ENCODE measurements at regions not wholly inside any gene's neighbourhood (a gene's known extent, or its start where the extent isn't known, plus 50 kb on each side); places are given as distances from the start of the nearest gene placed in this dataset.
"Not testable (repeated sequence)": the region's sequence is repeated elsewhere in the genome, so short reads cannot be mapped to it uniquely, and the experiment has no call there.

GRCh38 chr19:30811397-30812098, 439.4 kb downstream of the ZNF536 start:
- no peak for FAIRE-seq
- H3K9me3 ChIP-seq: no peaks in the 10 kb centered on the region

DNA sequence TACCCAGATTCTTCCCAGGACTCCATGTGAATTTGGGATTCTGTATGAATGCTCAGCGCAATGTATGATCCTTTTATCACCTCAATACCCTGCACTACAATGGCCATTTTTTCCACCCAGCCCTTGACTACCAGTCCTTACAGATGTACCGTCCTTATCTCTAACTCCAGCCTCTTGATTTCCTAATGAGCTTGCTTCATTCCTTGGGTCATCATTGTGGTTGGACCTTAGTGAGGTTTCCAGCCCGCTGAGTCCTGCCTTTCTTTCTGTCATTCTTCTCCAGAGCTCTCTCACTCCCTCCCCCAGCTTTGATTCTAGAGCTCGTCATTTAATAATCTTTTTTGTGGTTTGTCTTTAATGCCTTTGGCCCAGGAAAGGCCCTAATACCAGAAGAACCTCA, 438.5 kb downstream of the ZNF536 start:
- H3K27me3 ChIP-seq: peaks cover 0 to 6% (median 3%) of the 10 kb centered on the region in 4 donors
- no peaks in the 10 kb centered on the region for H3K36me3 ChIP-seq
- no peaks in the 10 kb centered on the region for H3K9me3 ChIP-seq
- intact Hi-C loops (cut with DNase I): no loop called here
- no peak for DNase-seq
- WGBS, 2 donors: 47 to 53% methylated on average over 4 of the region's 4 CpGs
- FAIRE-seq: no peak
- no peaks in the 10 kb centered on the region for H3K4me1 ChIP-seq
- ATAC-seq: no peak
- no peak overlapping the region for H3K27ac ChIP-seq
- TF ChIP-seq CTCF (IDR thresholded peaks at IDR 0.05): no peak
- H3K4me3 ChIP-seq: no peak overlapping the region

More at GRCh38 chr19:30811397-30812098, 439.4 kb downstream of the ZNF536 start:
- Histone ChIP-seq H3K27ac (no peak overlapping the region), H3K4me1 (no peaks in the 10 kb centered on the region), H3K27me3 (peaks cover 0 to 6% (median 3%) of the 10 kb centered on the region in 4 donors), H3K4me3 (no peak overlapping the region), H3K36me3 (no peaks in the 10 kb centered on the region)
- WGBS, 2 donors: 47 to 64% methylated on average over 10 of the region's 10 CpGs
- no peak for TF ChIP-seq CTCF (IDR thresholded peaks at IDR 0.05)
- DNase-seq: no peak
- intact Hi-C loops (cut with DNase I): no loop called here
- ATAC-seq: no peak

DNA sequence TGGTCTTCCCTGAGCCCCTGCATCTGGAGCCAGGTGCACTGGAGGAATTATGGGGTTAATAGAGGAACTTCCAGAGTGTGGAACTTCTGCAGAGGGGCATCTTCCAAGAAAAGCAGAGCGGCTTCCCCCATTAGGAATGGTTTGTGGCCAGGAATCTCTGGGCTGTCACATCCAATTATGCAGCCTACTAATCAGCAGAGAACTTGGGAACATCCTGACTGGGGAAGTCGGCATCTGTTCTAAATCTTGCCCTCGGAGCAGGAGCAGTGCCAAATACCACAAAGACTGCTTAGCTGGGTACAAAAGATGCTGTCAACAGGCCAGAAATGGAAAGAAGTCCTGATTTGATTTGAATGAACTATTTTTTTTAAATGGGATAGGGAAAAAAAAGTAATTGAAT, 435.1 kb downstream of the ZNF536 start:
- WGBS, 2 donors: 59 to 62% methylated on average over 3 of the region's 3 CpGs
- intact Hi-C loops (cut with DNase I): no loop called here

GRCh38 chr19:30806311-30806710, 434.1 kb downstream of the ZNF536 start:
- intact Hi-C loops (cut with DNase I): no loop called here
- WGBS, 2 donors: 65 to 70% methylated on average over 3 of the region's 3 CpGs
- Histone ChIP-seq H3K4me3 (no peak overlapping the region), H3K4me1 (no peaks in the 10 kb centered on the region), H3K27me3 (no peaks in the 10 kb centered on the region), H3K27ac (no peak overlapping the region), H3K9me3 (no peaks in the 10 kb centered on the region), H3K36me3 (no peaks in the 10 kb centered on the region)
- no peak for FAIRE-seq
- no peak for ATAC-seq
- DNase-seq: no peak
- no peak for TF ChIP-seq CTCF (IDR thresholded peaks at IDR 0.05)

More for the DNA sequence above, 435.1 kb downstream of the ZNF536 start:
- no peaks in the 10 kb centered on the region for H3K9me3 ChIP-seq
- H3K27ac ChIP-seq: no peak overlapping the region
- no peak overlapping the region for H3K4me3 ChIP-seq
- no peaks in the 10 kb centered on the region for H3K36me3 ChIP-seq
- FAIRE-seq (no peak), DNase-seq (no peak), ATAC-seq (no peak)
- TF ChIP-seq CTCF (IDR thresholded peaks at IDR 0.05): no peak
- no peaks in the 10 kb centered on the region for H3K4me1 ChIP-seq
- H3K27me3 ChIP-seq: no peaks in the 10 kb centered on the region

GRCh38 chr19:30804751-30805150, 432.6 kb downstream of the ZNF536 start:
- Histone ChIP-seq H3K9me3 (no peaks in the 10 kb centered on the region), H3K4me3 (no peak overlapping the region), H3K36me3 (no peaks in the 10 kb centered on the region), H3K27me3 (no peaks in the 10 kb centered on the region), H3K4me1 (no peaks in the 10 kb centered on the region), H3K27ac (no peak overlapping the region)
- ATAC-seq (no peak), FAIRE-seq (no peak), DNase-seq (no peak)
- WGBS, 2 donors: 35 to 52% methylated on average over 5 of the region's 5 CpGs
- TF ChIP-seq CTCF (IDR thresholded peaks at IDR 0.05): no peak
- intact Hi-C loops (cut with DNase I): no loop called here

- WGBS, 2 donors: 24 to 25% methylated on average over 3 of the region's 3 CpGs
- FAIRE-seq; H3K27ac ChIP-seq; H3K4me3 ChIP-seq; intact Hi-C loops (cut with DNase I); ATAC-seq; H3K27me3 ChIP-seq; DNase-seq; H3K9me3 ChIP-seq; H3K36me3 ChIP-seq; H3K4me1 ChIP-seq: not testable (repeated sequence)
Observed at GRCh38 chr19:30804333-30804732, 432.1 kb downstream of the ZNF536 start.
